Endothelial cell of umbilical vein (primary cell): ENCODE measurements at regions not wholly inside any gene's neighbourhood (a gene's known extent, or its start where the extent isn't known, plus 50 kb on each side); places are given as distances from the start of the nearest gene placed in this dataset.
A peak's percentile ranks its signal among the peaks of the same experiment; 100 is the strongest.

Experiments
- BruUV-seq: library from RNA; stranded (reverse); fragments of 400-500 nt; replicated peaks from 2 replicates; lab custom pipeline; 2021; lab: Mats Ljungman, UMichigan
- CTCF ChIA-PET: fragments of 300-600, 350-600 bp; sonication (Branson Sonifier 250); formaldehyde crosslinking; loops from one replicate; lab custom pipeline; 2021; ENCODE audit warnings: antibody characterized with exemption, inconsistent platforms; lab: Charles Lee
- POLR2A ChIA-PET: fragments of 300-600, 350-600 bp; sonication (Branson Sonifier 250); formaldehyde crosslinking; loops from one replicate; lab custom pipeline; 2021; ENCODE audit warnings: antibody characterized with exemption, inconsistent platforms; lab: Charles Lee
- DNase-seq: peaks from one replicate; pipeline ENCODE4 v3.0.0-alpha.2; 2011; ENCODE audit warnings: low read depth, low spot score
- FAIRE-seq: peaks from 2 replicates; lab custom pipeline; 2011; peaks lifted over from hg19 to GRCh38; lab: Jason Lieb, UNC
- H2AFZ ChIP-seq: 2 replicates; pipeline ENCODE4 v1.6.0; 2012; ENCODE audit warnings: low read depth, low read length, control low read depth, inconsistent platforms
- H3K27ac ChIP-seq: 2 replicates; pipeline ENCODE4 v1.5.1; 2011; ENCODE audit warnings: low read depth, mild to moderate bottlenecking, control low read depth, low read length, moderate library complexity; ENCODE audit not compliant: insufficient read depth
- H3K27me3 ChIP-seq, 2 experiments: 2 replicates each; pipeline versions ENCODE4 v1.6.0 to v1.6.1; 2011; ENCODE audit warnings: low read length in 2 of 2, mixed read lengths in 1 of 2; ENCODE audit not compliant: control insufficient read depth in 2 of 2, insufficient read depth in 2 of 2
- H3K36me3 ChIP-seq, 2 experiments: 2 replicates in 1 of 2; 3 replicates in 1 of 2; pipeline ENCODE4 v1.5.1; 2011; ENCODE audit warnings: low read length in 2 of 2, mild to moderate bottlenecking in 1 of 2, moderate library complexity in 1 of 2; ENCODE audit not compliant: control insufficient read depth in 2 of 2, insufficient read depth in 2 of 2; ENCODE audit errors: extremely low read depth in 1 of 2
- H3K4me1 ChIP-seq: 3 replicates; pipeline ENCODE4 v1.5.1; 2011; ENCODE audit warnings: mild to moderate bottlenecking, low read length; ENCODE audit not compliant: control insufficient read depth, insufficient read depth; ENCODE audit errors: extremely low read depth
- H3K4me2 ChIP-seq: 2 replicates; pipeline ENCODE4 v1.6.1; 2011; ENCODE audit warnings: low read length, control low read depth, mixed read lengths; ENCODE audit not compliant: insufficient read depth
- H3K4me3 ChIP-seq, 3 experiments: fragments of 200-600 bp in 1 of 3; sonication (generic), shearing (Covaris generic) in 1 of 3; replicated peaks in 1 of 3; 2 replicates each; pipeline ENCODE4 v1.5.1; 2011 to 2016; ENCODE audit warnings: control low read depth in 3 of 3, low read length in 3 of 3, mild to moderate bottlenecking in 2 of 3, inconsistent platforms in 1 of 3, low read depth in 1 of 3, moderate library complexity in 1 of 3; ENCODE audit not compliant: insufficient read depth in 1 of 3
- H3K79me2 ChIP-seq: 2 replicates; pipeline ENCODE4 v1.6.0; 2012; ENCODE audit warnings: low read length, inconsistent platforms; ENCODE audit not compliant: control insufficient read depth, insufficient read depth
- H3K9ac ChIP-seq: replicated peaks from 2 replicates; pipeline ENCODE3; 2011; ENCODE audit warnings: low read length, control low read depth; ENCODE audit not compliant: insufficient read depth; ENCODE audit errors: extremely low read depth
- H3K9me1 ChIP-seq: replicated peaks from 3 replicates; pipeline ENCODE4 v1.6.0; 2011; ENCODE audit warnings: mild to moderate bottlenecking, low read length; ENCODE audit not compliant: control insufficient read depth, insufficient read depth; ENCODE audit errors: extremely low read depth
- H3K9me3 ChIP-seq: replicated peaks from 2 replicates; pipeline ENCODE4 v1.5.1; 2012; ENCODE audit warnings: low read length, inconsistent platforms; ENCODE audit not compliant: control insufficient read depth, insufficient read depth
- H4K20me1 ChIP-seq: replicated peaks from 2 replicates; pipeline ENCODE3; 2011; ENCODE audit warnings: mild to moderate bottlenecking, low read length; ENCODE audit not compliant: control insufficient read depth, insufficient read depth; ENCODE audit errors: extremely low read depth
- EZH2 ChIP-seq: IDR thresholded peaks from 2 replicates; pipeline ENCODE4 v1.6.1; 2012; ENCODE audit warnings: borderline replicate concordance, low read depth, mild to moderate bottlenecking, moderate library complexity, low read length, inconsistent platforms; ENCODE audit not compliant: severe bottlenecking
- JUN ChIP-seq: IDR thresholded peaks from 2 replicates; pipeline ENCODE4 v1.6.1; 2011; ENCODE audit warnings: borderline replicate concordance, low read depth; ENCODE audit not compliant: insufficient read length, insufficient read depth
- MYC ChIP-seq: IDR thresholded peaks from one replicate; pipeline ENCODE4 v1.6.1; 2011; ENCODE audit warnings: mild to moderate bottlenecking, low read depth, low read length
- dilution Hi-C: fragments of 300-500 bp; cut with MboI; formaldehyde crosslinking; loops from one replicate; pipeline ENCODE4 v1.15.0; 2019; ENCODE audit warnings: low sequenced_read_pairs; ENCODE audit not compliant: extremely low pct_ligation_motif_present
- intact Hi-C: fragments of 100-400 bp; cut with micrococcal nuclease; formaldehyde crosslinking; loops from one replicate; pipeline ENCODE4 v1.10.0; 2022
- TF ChIP-seq, protein P1 (sequence below): IDR thresholded peaks from 2 replicates; pipeline ENCODE4 v1.6.1; 2011; ENCODE audit not compliant: insufficient read depth, insufficient read length
- TF ChIP-seq, protein P2 (sequence below), 2 donors: IDR thresholded peaks; 1 replicate in 1 of 2; 2 replicates in 1 of 2; pipeline ENCODE4 v1.5.1; 2011; ENCODE audit warnings: low read length in 2 of 2, mild to moderate bottlenecking in 2 of 2, moderate library complexity in 2 of 2, control low read depth in 1 of 2, inconsistent platforms in 1 of 2, low read depth in 1 of 2; ENCODE audit not compliant: insufficient read depth in 1 of 2; ENCODE audit errors: extremely low read depth in 1 of 2

DNA sequence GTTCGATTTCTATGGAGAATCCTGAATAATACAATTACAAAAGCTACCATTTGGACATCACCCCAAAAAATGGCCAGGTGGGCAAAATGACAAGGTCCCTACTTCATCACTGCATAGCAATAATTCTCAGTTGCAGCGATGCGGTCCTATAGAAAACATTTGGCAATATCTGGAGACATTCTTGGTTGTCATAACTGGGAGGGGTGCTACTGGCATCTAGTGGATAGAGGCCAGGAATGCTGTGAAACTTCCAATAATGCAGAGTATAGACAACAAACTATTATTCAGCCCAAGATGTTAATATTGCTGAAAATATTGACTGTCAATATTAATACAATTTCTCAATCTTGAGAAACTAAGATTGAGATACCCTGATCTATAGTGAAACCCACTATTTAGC is 637.8 kb upstream of the PKDCC start:
- ChIA-PET POLR2A (no interaction called here), CTCF (interaction anchor here (0.6 to 2.3 kb wide), 2 partner anchors 10 to 50 kb away, joined by 3 to 7 read pairs; no protein-coding TSS in a partner anchor)
- TF ChIP-seq, protein P1, sequence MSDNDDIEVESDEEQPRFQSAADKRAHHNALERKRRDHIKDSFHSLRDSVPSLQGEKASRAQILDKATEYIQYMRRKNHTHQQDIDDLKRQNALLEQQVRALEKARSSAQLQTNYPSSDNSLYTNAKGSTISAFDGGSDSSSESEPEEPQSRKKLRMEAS = no peak
- TF ChIP-seq MYC = no peak
- TF ChIP-seq, protein P2, sequence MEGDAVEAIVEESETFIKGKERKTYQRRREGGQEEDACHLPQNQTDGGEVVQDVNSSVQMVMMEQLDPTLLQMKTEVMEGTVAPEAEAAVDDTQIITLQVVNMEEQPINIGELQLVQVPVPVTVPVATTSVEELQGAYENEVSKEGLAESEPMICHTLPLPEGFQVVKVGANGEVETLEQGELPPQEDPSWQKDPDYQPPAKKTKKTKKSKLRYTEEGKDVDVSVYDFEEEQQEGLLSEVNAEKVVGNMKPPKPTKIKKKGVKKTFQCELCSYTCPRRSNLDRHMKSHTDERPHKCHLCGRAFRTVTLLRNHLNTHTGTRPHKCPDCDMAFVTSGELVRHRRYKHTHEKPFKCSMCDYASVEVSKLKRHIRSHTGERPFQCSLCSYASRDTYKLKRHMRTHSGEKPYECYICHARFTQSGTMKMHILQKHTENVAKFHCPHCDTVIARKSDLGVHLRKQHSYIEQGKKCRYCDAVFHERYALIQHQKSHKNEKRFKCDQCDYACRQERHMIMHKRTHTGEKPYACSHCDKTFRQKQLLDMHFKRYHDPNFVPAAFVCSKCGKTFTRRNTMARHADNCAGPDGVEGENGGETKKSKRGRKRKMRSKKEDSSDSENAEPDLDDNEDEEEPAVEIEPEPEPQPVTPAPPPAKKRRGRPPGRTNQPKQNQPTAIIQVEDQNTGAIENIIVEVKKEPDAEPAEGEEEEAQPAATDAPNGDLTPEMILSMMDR (IDR thresholded peaks at IDR 0.05; ENCODE audit: extremely low read depth in 1 of 2, insufficient read depth in 1 of 2, low read depth in 1 of 2, low read length in 2 of 2) = peak; percentile 4 to 11
- FAIRE-seq (no peak), DNase-seq (no peak)
- no TSS peak for BruUV-seq
- Histone ChIP-seq H3K27me3 (no peaks in the 10 kb centered on the region), H3K9ac (no peak overlapping the region), H3K9me1 (no peaks in the 10 kb centered on the region), H3K4me3 (no peak overlapping the region), H3K27ac (no peak overlapping the region), H3K79me2 (no peaks in the 10 kb centered on the region), H3K4me1 (no peaks in the 10 kb centered on the region), H3K36me3 (no peaks in the 10 kb centered on the region), H2AFZ (no peak overlapping the region), H4K20me1 (no peaks in the 10 kb centered on the region), H3K4me2 (no peak overlapping the region), H3K9me3 (no peaks in the 10 kb centered on the region)
- dilution Hi-C loops (no loop called here), intact Hi-C loops (no loop called here)

DNA sequence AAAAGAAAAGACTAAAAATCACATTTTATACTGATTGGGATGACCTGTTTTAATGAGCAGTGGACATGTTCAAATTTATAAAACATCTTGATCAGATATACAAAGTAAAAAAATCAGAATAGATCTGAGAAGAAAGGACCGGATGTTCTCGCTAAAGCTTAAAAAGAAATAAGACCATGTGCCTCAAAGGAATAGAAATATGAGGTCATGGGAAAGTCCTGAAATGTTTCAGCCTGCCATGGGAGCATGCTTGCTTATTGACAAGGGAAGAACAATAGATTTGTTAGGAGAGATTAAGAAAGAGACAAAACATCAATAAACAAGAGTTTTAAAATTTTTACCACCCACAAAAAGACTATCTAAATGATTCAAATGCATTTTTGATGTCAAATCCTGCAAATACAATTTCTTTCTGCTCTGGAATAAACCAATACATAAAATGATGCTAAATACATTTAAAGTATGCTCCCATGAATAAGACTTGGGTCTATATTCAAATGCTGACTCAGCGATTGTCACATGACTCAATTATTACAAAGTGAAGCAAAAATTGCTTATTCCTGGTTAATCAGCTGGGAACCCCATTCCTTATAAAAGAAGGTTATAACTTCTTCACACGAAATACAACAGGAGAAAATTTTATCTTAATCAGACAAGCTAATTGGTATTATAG is 633.9 kb upstream of the PKDCC start:
- H4K20me1 ChIP-seq = no peaks in the 10 kb centered on the region
- DNase-seq (no peak), FAIRE-seq (no peak)
- no peaks in the 10 kb centered on the region for H3K79me2 ChIP-seq
- no peak overlapping the region for H3K4me3 ChIP-seq
- H3K4me1 ChIP-seq = no peaks in the 10 kb centered on the region
- no peak overlapping the region for H3K4me2 ChIP-seq
- ChIA-PET POLR2A (no interaction called here), CTCF (interaction anchor here (0.7 to 2.8 kb wide), 20 partner anchors 11 to 1500 kb away, joined by 3 to 89 read pairs (median 4); no protein-coding TSS in a partner anchor)
- H3K9ac ChIP-seq = no peak overlapping the region
- BruUV-seq = no TSS peak
- dilution Hi-C loops = no loop called here
- no peak for TF ChIP-seq JUN
- no peak for TF ChIP-seq MYC
- no peak for TF ChIP-seq EZH2
- H3K9me1 ChIP-seq = no peaks in the 10 kb centered on the region
- H2AFZ ChIP-seq = no peak overlapping the region
- no peaks in the 10 kb centered on the region for H3K36me3 ChIP-seq
- intact Hi-C loops = loop anchor here (1.0 kb wide), 2 partner anchors 284 to 368 kb away; no protein-coding TSS in a partner anchor
- H3K9me3 ChIP-seq = no peaks in the 10 kb centered on the region
- H3K27me3 ChIP-seq = no peaks in the 10 kb centered on the region
- H3K27ac ChIP-seq = no peak overlapping the region
